OCI-LY1 (cell line): ENCODE measurements at regions not wholly inside any gene's neighbourhood (a gene's known extent, or its start where the extent isn't known, plus 50 kb on each side); places are given as distances from the start of the nearest gene placed in this dataset.

Experiments
- H2AFZ ChIP-seq: fragments of 200-600 bp; sonication (generic), shearing (Covaris generic); 2 replicates; pipeline ENCODE4 v1.6.0; 2014; ENCODE audit warnings: antibody characterized with exemption, mild to moderate bottlenecking, low read length
- H3F3A ChIP-seq: fragments of 200-600 bp; sonication (generic), shearing (Covaris generic); 2 replicates; pipeline ENCODE4 v1.6.0; 2014; ENCODE audit warnings: mild to moderate bottlenecking, antibody characterized with exemption, low read length, moderate library complexity; ENCODE audit not compliant: insufficient read depth
- H3K27ac ChIP-seq: fragments of 200-600 bp; sonication (generic); 2 replicates; pipeline ENCODE4 v1.5.1; 2014; ENCODE audit warnings: low read length, mixed run types, mild to moderate bottlenecking, low read depth; ENCODE audit not compliant: poor library complexity, severe bottlenecking
- H3K27me3 ChIP-seq: fragments of 200-600 bp; sonication (generic); 2 replicates; pipeline ENCODE4 v1.6.0; 2014; ENCODE audit warnings: antibody characterized with exemption, mild to moderate bottlenecking, low read length, moderate library complexity; ENCODE audit not compliant: insufficient read depth
- H3K36me3 ChIP-seq: fragments of 200-600 bp; sonication (generic); 2 replicates; pipeline ENCODE4 v1.6.1; 2014; ENCODE audit warnings: mild to moderate bottlenecking, antibody characterized with exemption, low read length, moderate library complexity, mixed read lengths; ENCODE audit not compliant: insufficient read depth
- H3K4me1 ChIP-seq: fragments of 200-600 bp; sonication (generic); 2 replicates; pipeline ENCODE4 v1.5.1; 2014; ENCODE audit warnings: mild to moderate bottlenecking, low read length, moderate library complexity; ENCODE audit not compliant: insufficient read depth, severe bottlenecking
- H3K4me2 ChIP-seq: fragments of 200-600 bp; sonication (generic), shearing (Covaris generic); 2 replicates; pipeline ENCODE4 v1.6.1; 2014; ENCODE audit warnings: low read length
- H3K4me3 ChIP-seq: fragments of 200-600 bp; sonication (generic); 2 replicates; pipeline ENCODE4 v1.5.1; 2014; ENCODE audit warnings: low read length, low read depth, mild to moderate bottlenecking, mixed read lengths; ENCODE audit not compliant: poor library complexity, severe bottlenecking
- H3K79me2 ChIP-seq: fragments of 200-600 bp; shearing (Covaris generic); 2 replicates; pipeline ENCODE4 v1.6.1; 2016; ENCODE audit warnings: mixed run types, low read length, mixed read lengths; ENCODE audit not compliant: insufficient read depth
- H3K9ac ChIP-seq: fragments of 200-600 bp; sonication (generic), shearing (Covaris generic); 2 replicates; pipeline ENCODE4 v1.6.1; 2014; ENCODE audit warnings: mild to moderate bottlenecking, low read length, mixed read lengths
- H3K9me2 ChIP-seq: fragments of 200-600 bp; sonication (generic), shearing (Covaris generic); 2 replicates; pipeline ENCODE4 v1.6.1; 2014; ENCODE audit warnings: low read depth, mild to moderate bottlenecking, low read length, mixed read lengths
- H3K9me3 ChIP-seq: fragments of 200-600 bp; shearing (Covaris generic); 2 replicates; pipeline ENCODE4 v1.6.1; 2014; ENCODE audit warnings: low read length, mixed read lengths
- H4K20me1 ChIP-seq: fragments of 200-600 bp; sonication (generic), shearing (Covaris generic); 2 replicates; pipeline ENCODE4 v1.6.0; 2016; ENCODE audit warnings: mild to moderate bottlenecking, low read length; ENCODE audit not compliant: insufficient read depth
- CTCF ChIP-seq: fragments of 200-600 bp; sonication (generic), shearing (Covaris generic); IDR thresholded peaks from 2 replicates; pipeline ENCODE4 v1.5.1; 2017; ENCODE audit warnings: mild to moderate bottlenecking, antibody characterized with exemption, low read length, moderate library complexity, mixed read lengths
- EZH2 ChIP-seq: fragments of 200-600 bp; sonication (generic), shearing (Covaris generic); IDR thresholded peaks from 2 replicates; pipeline ENCODE4 v1.8.0; 2017; ENCODE audit warnings: borderline replicate concordance, mixed run types, mild to moderate bottlenecking, antibody characterized with exemption, low read length, moderate library complexity, mixed read lengths

- H4K20me1 ChIP-seq: no peaks in the 10 kb centered on the region
- no peak overlapping the region for H3K9ac ChIP-seq
- no peaks in the 10 kb centered on the region for H3K9me3 ChIP-seq
- H3K4me3 ChIP-seq: no peak overlapping the region
- H3K27me3 ChIP-seq: no peaks in the 10 kb centered on the region
- H3K4me2 ChIP-seq: no peak overlapping the region
- no peaks in the 10 kb centered on the region for H3K36me3 ChIP-seq
- no peaks in the 10 kb centered on the region for H3F3A ChIP-seq
- no peaks in the 10 kb centered on the region for H3K9me2 ChIP-seq
- no peak overlapping the region for H3K27ac ChIP-seq
- no peaks in the 10 kb centered on the region for H3K4me1 ChIP-seq
- H3K79me2 ChIP-seq: no peaks in the 10 kb centered on the region
- no peak overlapping the region for H2AFZ ChIP-seq
- no peak for TF ChIP-seq EZH2
- TF ChIP-seq CTCF: no peak
Measured at GRCh38 chr2:128444121-128444771, 125.6 kb upstream of the HS6ST1 start.

GRCh38 chr2:128444816-128445522, 126.3 kb upstream of the HS6ST1 start:
- no peaks in the 10 kb centered on the region for H3K9me2 ChIP-seq
- H2AFZ ChIP-seq: no peak overlapping the region
- no peak overlapping the region for H3K4me3 ChIP-seq
- H3K36me3 ChIP-seq: no peaks in the 10 kb centered on the region
- TF ChIP-seq CTCF: no peak
- no peak for TF ChIP-seq EZH2
- no peaks in the 10 kb centered on the region for H3K4me1 ChIP-seq
- no peak overlapping the region for H3K9ac ChIP-seq
- no peaks in the 10 kb centered on the region for H3K27me3 ChIP-seq
- H3K4me2 ChIP-seq: no peak overlapping the region
- H4K20me1 ChIP-seq: no peaks in the 10 kb centered on the region
- H3K79me2 ChIP-seq: no peaks in the 10 kb centered on the region
- no peaks in the 10 kb centered on the region for H3F3A ChIP-seq
- no peak overlapping the region for H3K27ac ChIP-seq
- no peaks in the 10 kb centered on the region for H3K9me3 ChIP-seq

- TF ChIP-seq EZH2 (no peak), CTCF (no peak)
- Histone ChIP-seq H3K9ac (no peak overlapping the region), H3K9me2 (no peaks in the 10 kb centered on the region), H3K27me3 (no peaks in the 10 kb centered on the region), H2AFZ (no peak overlapping the region), H3K27ac (no peak overlapping the region), H3K9me3 (no peaks in the 10 kb centered on the region), H4K20me1 (no peaks in the 10 kb centered on the region), H3K4me2 (no peak overlapping the region), H3K79me2 (no peaks in the 10 kb centered on the region), H3K36me3 (no peaks in the 10 kb centered on the region), H3F3A (no peaks in the 10 kb centered on the region), H3K4me1 (no peaks in the 10 kb centered on the region), H3K4me3 (no peak overlapping the region)
Measured at GRCh38 chr2:128445523-128445900, 126.8 kb upstream of the HS6ST1 start.
